Neural cell (in vitro differentiated cells): ENCODE measurements at regions not wholly inside any gene's neighbourhood (a gene's known extent, or its start where the extent isn't known, plus 50 kb on each side); places are given as distances from the start of the nearest gene placed in this dataset.

ENCODE experiments used
- H2AFZ ChIP-seq: fragments of 200-600, 300-800 bp; sonication (generic), shearing (Covaris generic); 2 replicates; pipeline ENCODE4 v1.6.0; 2014; ENCODE audit warnings: low read depth, mild to moderate bottlenecking, antibody characterized with exemption, low read length, moderate library complexity
- H3F3A ChIP-seq: fragments of 200-600 bp; shearing (Covaris generic); 2 replicates; pipeline ENCODE4 v1.6.1; 2016; ENCODE audit warnings: mild to moderate bottlenecking, moderate library complexity, mixed read lengths, antibody characterized with exemption, low read length; ENCODE audit not compliant: insufficient read depth, poor library complexity, severe bottlenecking
- H3K27ac ChIP-seq: fragments of 200-600, 300-800 bp; sonication (generic), shearing (Covaris generic); 2 replicates; pipeline ENCODE4 v1.5.1; 2014; ENCODE audit warnings: mild to moderate bottlenecking, low read length, moderate library complexity
- H3K27me3 ChIP-seq: fragments of 300-800, 200-600 bp; sonication (generic), shearing (Covaris generic); 2 replicates; pipeline ENCODE4 v1.6.0; 2014; ENCODE audit warnings: mild to moderate bottlenecking, low read depth, low read length, moderate library complexity; ENCODE audit not compliant: insufficient read depth
- H3K36me3 ChIP-seq: fragments of 300-800, 200-600 bp; sonication (generic), shearing (Covaris generic); 2 replicates; pipeline ENCODE4 v1.5.1; 2014; ENCODE audit warnings: mild to moderate bottlenecking, antibody characterized with exemption, low read length, moderate library complexity; ENCODE audit not compliant: insufficient read depth
- H3K4me2 ChIP-seq: fragments of 300-800, 200-600 bp; sonication (generic), shearing (Covaris generic); 2 replicates; pipeline ENCODE4 v1.6.0; 2014; ENCODE audit warnings: mild to moderate bottlenecking, low read length
- H3K4me3 ChIP-seq: fragments of 300-800, 200-600 bp; sonication (generic), shearing (Covaris generic); 2 replicates; pipeline ENCODE4 v1.5.1; 2014; ENCODE audit warnings: mild to moderate bottlenecking, low read length, moderate library complexity
- H3K79me2 ChIP-seq: fragments of 200-600 bp; shearing (Covaris generic); replicated peaks from 2 replicates; pipeline ENCODE4 v1.6.0; 2014; ENCODE audit warnings: mild to moderate bottlenecking, low read length, moderate library complexity; ENCODE audit not compliant: insufficient read depth
- H3K9ac ChIP-seq: fragments of 300-800, 200-600 bp; sonication (generic), shearing (Covaris generic); 2 replicates; pipeline ENCODE4 v1.6.1; 2016; ENCODE audit warnings: mild to moderate bottlenecking, low read length, mixed read lengths
- H3K9me2 ChIP-seq: fragments of 200-600 bp; shearing (Covaris generic); 2 replicates; pipeline ENCODE4 v1.6.1; 2016; ENCODE audit warnings: mild to moderate bottlenecking, low read length, mixed read lengths; ENCODE audit not compliant: insufficient read depth
- H3K9me3 ChIP-seq: fragments of 200-600, 300-800 bp; sonication (generic), shearing (Covaris generic); 2 replicates; pipeline ENCODE4 v1.6.1; 2016; ENCODE audit warnings: mild to moderate bottlenecking, mixed run types, low read length, moderate library complexity, mixed read lengths
- H4K20me1 ChIP-seq: fragments of 200-600 bp; shearing (Covaris generic); 2 replicates; pipeline ENCODE4 v1.6.1; 2016; ENCODE audit warnings: mild to moderate bottlenecking, mixed run types; ENCODE audit not compliant: insufficient read depth
- CTCF ChIP-seq: fragments of 450-650 bp; IDR thresholded peaks from 2 replicates; pipeline ENCODE4 v1.5.1; 2014; ENCODE audit warnings: antibody characterized with exemption, mild to moderate bottlenecking, moderate library complexity; ENCODE audit not compliant: poor library complexity, severe bottlenecking
- EZH2 ChIP-seq: fragments of 200-600, 300-800 bp; shearing (Covaris generic), sonication (generic); IDR thresholded peaks from 2 replicates; pipeline ENCODE4 v1.6.1; 2014; ENCODE audit warnings: antibody characterized with exemption, low read length, borderline replicate concordance, mild to moderate bottlenecking; ENCODE audit not compliant: insufficient read depth, poor library complexity, severe bottlenecking
- MXI1 ChIP-seq: fragments of 450-650 bp; conservative IDR thresholded peaks from 2 replicates; pipeline ENCODE4 v1.6.1; 2014; ENCODE audit warnings: antibody characterized with exemption, mild to moderate bottlenecking; ENCODE audit not compliant: poor library complexity, severe bottlenecking
- POLR2AphosphoS5 ChIP-seq: IDR thresholded peaks from 2 replicates; pipeline ENCODE4 v1.6.1; 2012
- RAD21 ChIP-seq: fragments of 450-650 bp; conservative IDR thresholded peaks from 2 replicates; pipeline ENCODE4 v1.6.1; 2014; ENCODE audit warnings: antibody characterized with exemption, mild to moderate bottlenecking, moderate library complexity
- REST ChIP-seq: IDR thresholded peaks from 2 replicates; pipeline ENCODE4 v1.6.1; 2012; ENCODE audit warnings: borderline replicate concordance
- SMC3 ChIP-seq: fragments of 450-650 bp; conservative IDR thresholded peaks from 2 replicates; pipeline ENCODE4 v1.6.1; 2014; ENCODE audit warnings: antibody characterized with exemption, mild to moderate bottlenecking, moderate library complexity; ENCODE audit not compliant: poor library complexity
- TAF1 ChIP-seq: IDR thresholded peaks from 2 replicates; pipeline ENCODE4 v1.6.1; 2012; ENCODE audit warnings: low read depth

GRCh38 chr1:157367091-157367739 is 185.1 kb downstream of the FCRL5 start:
- Histone ChIP-seq H3K27me3 (no peaks in the 10 kb centered on the region), H3K36me3 (no peaks in the 10 kb centered on the region), H2AFZ (no peak overlapping the region), H3K9ac (no peak overlapping the region), H3K79me2 (no peaks in the 10 kb centered on the region), H3K4me3 (no peak overlapping the region), H3K4me2 (no peak overlapping the region), H3K9me3 (no peaks in the 10 kb centered on the region), H4K20me1 (no peaks in the 10 kb centered on the region), H3K27ac (no peak overlapping the region), H3F3A (no peaks in the 10 kb centered on the region), H3K9me2 (no peaks in the 10 kb centered on the region)
- TF ChIP-seq POLR2AphosphoS5 (no peak), TAF1 (no peak), CTCF (no peak)

- no peak overlapping the region for H3K27ac ChIP-seq
- H3K79me2 ChIP-seq = no peaks in the 10 kb centered on the region
- H3K4me3 ChIP-seq = no peak overlapping the region
- no peaks in the 10 kb centered on the region for H4K20me1 ChIP-seq
- no peak overlapping the region for H3K4me2 ChIP-seq
- H3K27me3 ChIP-seq = no peaks in the 10 kb centered on the region
- H3K9me2 ChIP-seq = no peaks in the 10 kb centered on the region
- H3F3A ChIP-seq = no peaks in the 10 kb centered on the region
- no peak for TF ChIP-seq EZH2
- TF ChIP-seq TAF1 = no peak
- no peak for TF ChIP-seq CTCF
- no peak for TF ChIP-seq RAD21
- no peak for TF ChIP-seq SMC3
- no peak for TF ChIP-seq REST
- TF ChIP-seq POLR2AphosphoS5 = no peak
- TF ChIP-seq MXI1 = no peak
- no peaks in the 10 kb centered on the region for H3K36me3 ChIP-seq
- H3K9ac ChIP-seq = no peak overlapping the region
- no peaks in the 10 kb centered on the region for H3K9me3 ChIP-seq
- H2AFZ ChIP-seq = no peak overlapping the region
Observed at GRCh38 chr1:157364612-157365011, 187.7 kb downstream of the FCRL5 start.
